ENCODE measurements at regions not wholly inside any gene's neighbourhood (a gene's known extent, or its start where the extent isn't known, plus 50 kb on each side); places are given as distances from the start of the nearest gene placed in this dataset.

- TF ChIP-seq CTCF (IDR thresholded peaks at IDR 0.05) (no peak), ZFX (IDR thresholded peaks at IDR 0.05; ENCODE audit: borderline replicate concordance) (no peak)
Observed at GRCh38 chr5:60538426-60538825, 161.5 kb downstream of the DEPDC1B start.
